ENCODE measurements at regions not wholly inside any gene's neighbourhood (a gene's known extent, or its start where the extent isn't known, plus 50 kb on each side); places are given as distances from the start of the nearest gene placed in this dataset.

GRCh38 chr12:75606956-75607355 lies 95.5 kb upstream of the KRR1 start:
- DNase-seq (ENCODE audit: low read depth in 2 of 2) = no peak

DNA sequence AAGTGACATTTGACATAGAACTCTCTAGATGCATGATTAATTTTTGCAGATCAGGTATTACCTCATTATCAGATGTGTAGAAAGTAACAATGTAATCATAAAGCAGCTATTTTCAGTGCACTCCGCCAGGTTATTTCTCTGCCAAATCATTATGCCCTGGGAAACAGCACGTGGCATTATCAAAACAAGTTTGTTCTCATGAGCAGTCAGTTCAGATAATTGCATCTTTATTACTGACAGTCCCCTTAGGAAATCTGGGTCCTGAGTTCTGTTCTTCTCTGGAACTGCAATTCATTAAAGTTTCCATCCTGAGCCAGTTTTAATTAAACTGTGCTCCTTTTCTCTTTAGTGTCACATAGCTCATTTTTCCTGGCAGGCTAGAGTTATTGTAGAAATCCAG lies 94.7 kb upstream of the KRR1 start:
- no peak for DNase-seq (ENCODE audit: low read depth in 2 of 2)

GRCh38 chr12:75603475-75603874 lies 92.1 kb upstream of the KRR1 start:
- DNase-seq (ENCODE audit: low read depth in 2 of 2) = no peak

- DNase-seq (ENCODE audit: low read depth in 2 of 2) = no peak
Observed at GRCh38 chr12:75602106-75602505, 90.7 kb upstream of the KRR1 start.

DNA sequence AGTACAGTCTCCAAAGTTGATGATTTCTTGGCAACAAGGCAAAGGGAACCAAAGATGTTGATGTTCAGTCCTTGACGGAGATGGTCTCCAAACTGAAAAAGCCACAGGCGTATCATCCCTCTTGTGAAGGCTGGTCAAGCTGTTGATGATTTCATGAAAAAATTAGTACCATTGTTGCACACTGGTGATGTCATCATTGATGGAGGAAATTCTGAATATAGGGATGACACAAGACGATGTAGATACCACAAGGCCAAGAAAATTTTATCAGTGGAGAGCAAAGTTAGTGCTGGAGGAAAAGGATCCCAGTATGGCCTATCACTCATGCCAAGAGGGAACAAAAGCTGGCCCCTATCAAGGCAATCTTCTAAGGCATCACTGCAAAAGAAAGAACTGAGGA lies 88.7 kb upstream of the KRR1 start:
- DNase-seq (ENCODE audit: low read depth in 2 of 2) = no peak

- no peak for DNase-seq (ENCODE audit: low read depth in 2 of 2)
Observed at GRCh38 chr12:75599061-75599460, 87.7 kb upstream of the KRR1 start.

GRCh38 chr12:75596406-75596805 lies 85.0 kb upstream of the KRR1 start:
- DNase-seq (ENCODE audit: low read depth in 2 of 2) = no peak

DNA sequence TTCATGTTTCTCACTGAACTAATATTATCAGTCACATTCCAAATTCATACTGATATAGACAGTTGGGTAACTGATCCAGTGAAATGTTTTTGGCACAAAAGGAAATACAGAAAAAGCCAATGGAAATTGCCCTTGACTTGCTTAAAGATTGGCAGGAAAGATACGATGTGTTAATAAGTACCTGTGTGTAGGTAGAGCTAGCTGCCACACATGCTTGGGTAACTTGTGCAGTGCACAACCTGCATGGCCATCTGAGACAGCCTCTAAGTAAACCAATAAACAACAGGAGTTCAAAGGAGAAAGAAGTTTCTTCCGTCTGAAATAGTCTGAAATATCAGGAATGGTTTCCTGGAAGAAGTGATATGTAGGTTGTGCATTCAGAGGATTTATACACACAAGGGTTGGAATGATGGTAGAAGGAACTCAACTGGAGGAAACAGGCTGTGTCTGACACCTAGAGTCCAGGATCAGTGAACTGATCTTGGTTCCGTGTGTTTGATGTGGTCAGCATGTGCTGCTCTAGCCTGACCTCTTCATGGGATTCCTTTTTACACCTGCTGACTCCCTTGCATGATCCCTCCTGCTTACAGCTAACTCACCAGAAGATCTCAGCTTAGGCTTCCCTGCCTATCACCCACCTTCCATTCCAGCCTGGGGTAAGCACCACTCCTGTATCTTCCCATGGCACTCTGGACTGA lies 81.4 kb upstream of the KRR1 start:
- DNase-seq (ENCODE audit: low read depth in 2 of 2) = no peak

DNA sequence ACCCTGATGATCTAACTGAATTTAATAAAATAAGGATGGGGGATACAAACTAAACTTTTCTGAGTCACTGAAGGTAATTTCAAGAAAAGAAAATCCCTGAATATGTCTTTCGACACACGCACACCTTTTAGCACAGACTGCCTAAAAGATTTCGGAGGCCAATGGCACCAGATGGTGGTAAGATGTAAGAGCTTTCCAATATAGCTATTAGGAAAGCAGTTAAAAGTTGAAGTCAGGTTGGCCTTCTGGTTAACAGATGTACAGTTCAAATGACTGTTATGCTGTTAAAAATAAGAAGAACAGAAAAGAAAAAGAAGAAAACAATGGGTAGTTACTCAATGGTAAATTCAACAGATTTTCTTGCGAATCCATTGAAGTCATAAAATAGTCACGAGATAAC lies 80.7 kb upstream of the KRR1 start:
- DNase-seq (ENCODE audit: low read depth in 2 of 2) = no peak

GRCh38 chr12:75591628-75592027 lies 80.2 kb upstream of the KRR1 start:
- DNase-seq (ENCODE audit: low read depth in 2 of 2) = no peak

- no peak for DNase-seq (ENCODE audit: low read depth in 2 of 2)
Observed at GRCh38 chr12:75589801-75590200, 78.4 kb upstream of the KRR1 start.

GRCh38 chr12:75587340-75588106 lies 76.1 kb upstream of the KRR1 start:
- DNase-seq (ENCODE audit: low read depth in 2 of 2) = no peak

- DNase-seq (ENCODE audit: low read depth in 2 of 2) = no peak
Observed at GRCh38 chr12:75585330-75585729, 73.9 kb upstream of the KRR1 start.

DNA sequence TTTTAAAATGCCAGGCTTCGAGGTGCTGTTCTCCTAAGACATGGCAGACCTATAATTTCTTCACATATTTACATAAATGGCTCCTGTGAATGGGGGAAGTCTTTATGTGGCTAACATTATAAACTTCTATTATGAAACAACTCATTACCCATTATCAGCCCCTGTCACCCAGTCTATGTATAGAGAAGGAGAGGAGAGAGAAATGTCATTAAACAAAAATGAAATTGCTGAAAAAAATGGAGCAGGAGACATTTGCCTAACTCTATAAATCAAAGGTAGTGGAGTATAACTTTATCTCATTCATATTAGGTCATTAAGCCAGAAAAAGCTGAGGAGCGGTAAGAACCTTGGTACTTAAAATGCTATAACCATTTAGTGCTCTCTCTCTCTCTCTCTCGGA lies 71.9 kb upstream of the KRR1 start:
- DNase-seq (ENCODE audit: low read depth in 2 of 2) = no peak

DNA sequence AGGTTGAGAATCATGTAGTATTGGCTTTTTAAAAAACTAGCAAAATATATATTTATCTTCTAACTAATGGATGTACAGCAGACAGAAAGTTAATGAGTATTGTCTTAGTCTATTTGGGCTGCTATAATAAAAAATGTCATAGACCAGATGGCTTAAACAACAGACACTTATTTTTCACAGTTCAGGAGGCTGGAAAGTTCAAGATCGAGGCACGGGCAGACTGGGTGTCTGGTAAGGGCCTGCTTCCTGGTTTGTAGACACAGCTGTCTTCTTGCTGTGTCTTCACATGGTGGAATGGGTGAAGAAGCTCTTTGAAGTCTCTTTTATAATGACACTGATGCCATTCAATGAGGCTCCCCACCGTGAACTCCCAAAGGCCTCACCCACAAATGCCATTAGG lies 70.1 kb upstream of the KRR1 start:
- no peak for DNase-seq (ENCODE audit: low read depth in 2 of 2)

GRCh38 chr12:75579552-75579951 lies 68.1 kb upstream of the KRR1 start:
- no peak for DNase-seq (ENCODE audit: low read depth in 2 of 2)

DNA sequence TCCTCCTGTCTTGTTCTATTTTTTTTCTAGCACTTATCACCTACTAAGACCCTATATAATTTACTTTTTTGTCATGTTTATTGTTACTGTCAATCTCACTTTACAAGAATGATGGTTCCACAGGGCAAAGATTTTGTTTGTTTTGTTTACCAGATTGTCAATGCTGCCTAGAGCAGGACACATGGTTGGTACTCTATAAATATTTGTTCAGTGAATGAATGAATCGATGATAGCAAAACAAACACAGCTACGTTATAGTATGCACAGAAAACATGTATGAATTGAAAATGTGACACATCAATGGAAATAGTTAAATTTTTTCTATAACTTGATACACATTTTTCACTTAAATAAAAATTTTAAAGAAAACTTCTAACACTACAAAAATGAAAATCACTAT lies 67.1 kb upstream of the KRR1 start:
- DNase-seq (ENCODE audit: low read depth in 2 of 2) = no peak

DNA sequence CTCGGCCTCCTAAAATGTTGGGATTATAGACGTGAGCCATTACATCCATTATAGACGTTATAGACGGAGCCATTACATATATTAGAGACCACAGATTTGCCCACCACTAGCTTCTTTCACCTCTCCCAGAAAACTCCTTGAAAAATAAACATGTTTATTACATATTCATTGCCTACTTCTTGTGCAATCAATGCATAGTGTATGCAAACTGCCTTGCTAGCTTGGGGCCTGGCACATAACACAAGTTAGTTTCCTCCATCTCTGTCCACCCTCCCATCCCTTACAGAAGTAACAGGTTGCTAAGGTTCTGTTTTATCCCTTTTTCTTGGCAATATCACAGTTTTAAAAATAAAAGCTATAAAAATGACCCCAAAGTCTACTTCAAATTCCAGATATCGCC lies 66.4 kb upstream of the KRR1 start:
- DNase-seq (ENCODE audit: low read depth in 2 of 2) = no peak

DNA sequence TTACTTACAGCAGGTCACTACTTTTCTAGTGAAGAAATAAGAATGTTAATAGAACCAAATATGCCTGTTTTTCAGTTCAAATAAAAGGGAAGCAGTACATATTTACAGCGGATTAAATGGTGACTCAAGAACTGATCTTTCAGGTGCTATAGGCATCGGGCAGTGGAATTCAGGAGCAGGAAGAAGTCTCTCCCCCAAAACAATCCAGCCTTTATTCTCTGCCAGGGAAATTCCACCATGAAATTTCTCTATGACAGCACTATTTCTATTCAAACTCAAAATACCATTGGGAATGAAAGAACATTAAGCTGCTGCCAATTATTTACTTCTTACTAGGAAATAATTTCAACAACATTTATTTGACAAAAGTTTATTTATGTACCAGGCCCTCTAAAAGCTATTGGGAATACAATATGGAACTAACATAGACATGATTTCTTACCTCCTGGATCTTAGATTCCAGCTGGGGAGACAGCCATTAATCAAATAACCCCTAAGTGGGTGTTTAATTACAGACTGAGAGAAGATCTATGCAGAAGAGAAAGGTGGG lies 60.3 kb upstream of the KRR1 start:
- DNase-seq (ENCODE audit: low read depth in 2 of 2) = no peak

DNA sequence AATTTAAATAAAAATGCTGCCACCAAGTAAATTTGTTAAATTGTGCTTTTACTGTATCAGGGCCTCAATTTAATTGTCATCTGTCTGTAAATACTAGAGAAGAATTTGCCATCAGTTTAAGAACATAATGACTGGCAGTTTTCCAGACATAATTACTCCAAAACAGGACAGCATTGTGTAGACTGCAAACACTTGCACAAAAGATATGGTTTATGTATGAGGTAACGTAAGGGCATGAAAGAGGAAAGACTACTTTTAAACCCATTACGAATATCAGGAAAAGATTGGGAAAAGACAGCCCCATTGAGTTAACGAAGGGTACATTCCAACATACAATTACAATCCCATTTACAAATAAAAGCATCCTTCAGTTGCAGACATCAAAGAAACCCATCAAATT lies 59.8 kb upstream of the KRR1 start:
- no peak for DNase-seq (ENCODE audit: low read depth in 2 of 2)

- DNase-seq (ENCODE audit: low read depth in 2 of 2) = no peak
Observed at GRCh38 chr12:75568801-75569200, 57.4 kb upstream of the KRR1 start.

DNA sequence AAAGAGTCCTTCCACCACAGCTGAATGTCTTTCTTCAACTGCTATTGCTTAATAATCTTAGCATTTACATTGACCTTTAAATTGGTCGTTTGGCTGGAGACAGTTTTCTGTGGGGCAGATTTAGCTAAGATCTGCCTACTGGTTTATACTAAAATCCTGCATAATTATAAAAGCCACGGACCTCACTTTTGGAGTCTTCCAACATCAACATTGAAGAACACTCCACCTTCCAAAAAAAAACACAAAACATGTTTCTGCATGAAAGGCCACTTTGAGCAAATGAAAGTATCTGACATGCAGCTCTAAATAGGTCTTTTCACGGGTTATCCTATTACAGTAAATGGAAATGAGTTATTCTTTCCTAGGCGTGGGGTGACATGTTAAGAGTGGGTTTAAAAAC lies 57.0 kb upstream of the KRR1 start:
- no peak for DNase-seq (ENCODE audit: low read depth in 2 of 2)

- no peak for DNase-seq (ENCODE audit: low read depth in 2 of 2)
Observed at GRCh38 chr12:75565795-75566194, 54.4 kb upstream of the KRR1 start.

Data from stimulated activated CD8-positive, alpha-beta memory T cell treated with anti-CD3 and anti-CD28 coated beads, Interleukin-7, amount 100 ng/mL, for 4 hours (primary cell).